BJ (cell line): ENCODE measurements at regions not wholly inside any gene's neighbourhood (a gene's known extent, or its start where the extent isn't known, plus 50 kb on each side); places are given as distances from the start of the nearest gene placed in this dataset.

ENCODE experiments used
- CTCF ChIA-PET: fragments of 350-600 bp; formaldehyde crosslinking; extraction: SDS; loops from one replicate; lab custom pipeline; 2021; ENCODE audit warnings: antibody characterized with exemption, inconsistent platforms; lab: Yijun Ruan, JAX
- POLR2A ChIA-PET: fragments of 300-600 bp; sonication (Branson Sonifier 250); formaldehyde crosslinking; extraction: SDS; loops from one replicate; lab custom pipeline; 2021; ENCODE audit warnings: antibody characterized with exemption; lab: Charles Lee
- DNase-seq: peaks from one replicate; pipeline ENCODE4 v3.0.0-alpha.2; 2011; ENCODE audit warnings: low read depth
- H3K27me3 ChIP-seq: 2 replicates; pipeline ENCODE4 v1.6.0; 2011; ENCODE audit warnings: low read length; ENCODE audit not compliant: control insufficient read depth, insufficient read depth
- H3K36me3 ChIP-seq: 2 replicates; pipeline ENCODE4 v1.5.1; 2011; ENCODE audit warnings: low read length; ENCODE audit not compliant: control insufficient read depth, insufficient read depth
- H3K4me3 ChIP-seq: 2 replicates; pipeline ENCODE4 v1.5.1; 2011; ENCODE audit warnings: low read depth, mild to moderate bottlenecking, control low read depth, low read length
- CTCF ChIP-seq: IDR thresholded peaks from 2 replicates; pipeline ENCODE4 v1.5.1; 2011; ENCODE audit warnings: low read depth, mild to moderate bottlenecking, control low read depth, inconsistent platforms, low read length, moderate library complexity; ENCODE audit not compliant: insufficient read depth

GRCh38 chr9:27765266-27766072, 192.2 kb upstream of the C9orf72 start:
- H3K4me3 ChIP-seq = no peak overlapping the region
- CTCF ChIA-PET = no interaction called here
- no peaks in the 10 kb centered on the region for H3K27me3 ChIP-seq
- H3K36me3 ChIP-seq = no peaks in the 10 kb centered on the region
- DNase-seq = no peak
- TF ChIP-seq CTCF = no peak
- POLR2A ChIA-PET = no interaction called here

- DNase-seq = no peak
- TF ChIP-seq CTCF = no peak
These were observed 193.0 kb upstream of the C9orf72 start for GRCh38 chr9:27766073-27766835.

GRCh38 chr9:27768781-27769180, 195.5 kb upstream of the C9orf72 start:
- ChIA-PET CTCF (no interaction called here), POLR2A (no interaction called here)
- Histone ChIP-seq H3K27me3 (no peaks in the 10 kb centered on the region), H3K4me3 (no peak overlapping the region), H3K36me3 (no peaks in the 10 kb centered on the region)
- no peak for DNase-seq
- no peak for TF ChIP-seq CTCF

More at GRCh38 chr9:27766073-27766835, 193.0 kb upstream of the C9orf72 start:
- ChIA-PET CTCF (no interaction called here), POLR2A (no interaction called here)
- Histone ChIP-seq H3K27me3 (no peaks in the 10 kb centered on the region), H3K36me3 (no peaks in the 10 kb centered on the region), H3K4me3 (no peak overlapping the region)

- ChIA-PET CTCF (no interaction called here), POLR2A (no interaction called here)
- Histone ChIP-seq H3K27me3 (no peaks in the 10 kb centered on the region), H3K36me3 (no peaks in the 10 kb centered on the region), H3K4me3 (no peak overlapping the region)
- DNase-seq = no peak
- TF ChIP-seq CTCF = no peak
These were observed 197.3 kb upstream of the C9orf72 start for GRCh38 chr9:27770541-27770940.

GRCh38 chr9:27771803-27772545, 198.7 kb upstream of the C9orf72 start:
- POLR2A ChIA-PET = no interaction called here

More at GRCh38 chr9:27771803-27772545, 198.7 kb upstream of the C9orf72 start:
- Histone ChIP-seq H3K36me3 (no peaks in the 10 kb centered on the region), H3K27me3 (no peaks in the 10 kb centered on the region), H3K4me3 (no peak overlapping the region)
- CTCF ChIA-PET = no interaction called here
- no peak for DNase-seq
- TF ChIP-seq CTCF = no peak
